Stimulated activated CD4-positive, alpha-beta T cell treated with anti-CD3 and anti-CD28 coated beads, Interleukin-2, amount 100 ng/mL, for 24 hours (primary cell): ENCODE measurements at regions not wholly inside any gene's neighbourhood (a gene's known extent, or its start where the extent isn't known, plus 50 kb on each side); places are given as distances from the start of the nearest gene placed in this dataset.

Experiments
- DNase-seq, 2 donors: peaks; one replicate each; pipeline ENCODE4 v3.0.0-alpha.2; 2020

GRCh38 chr5:2163060-2163856, 280.5 kb upstream of the IRX4 start:
- no peak for DNase-seq

DNA sequence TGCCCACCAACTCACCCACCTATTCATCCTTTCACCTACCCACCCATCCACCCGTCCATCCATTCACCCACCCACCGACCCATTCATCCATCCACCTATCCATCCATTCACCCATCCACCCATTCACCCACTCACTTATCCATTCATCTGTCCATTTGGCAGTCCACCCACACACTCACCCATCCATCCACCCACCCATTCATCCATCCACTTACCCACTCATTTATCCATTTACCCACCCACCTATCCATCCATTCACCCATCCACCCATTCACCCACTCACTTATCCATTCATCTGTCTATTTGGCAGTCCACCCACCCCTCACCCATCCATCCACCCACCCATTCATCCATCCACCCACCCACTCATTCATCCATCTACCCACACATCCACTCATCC, 278.1 kb upstream of the IRX4 start:
- DNase-seq = no peak

DNA sequence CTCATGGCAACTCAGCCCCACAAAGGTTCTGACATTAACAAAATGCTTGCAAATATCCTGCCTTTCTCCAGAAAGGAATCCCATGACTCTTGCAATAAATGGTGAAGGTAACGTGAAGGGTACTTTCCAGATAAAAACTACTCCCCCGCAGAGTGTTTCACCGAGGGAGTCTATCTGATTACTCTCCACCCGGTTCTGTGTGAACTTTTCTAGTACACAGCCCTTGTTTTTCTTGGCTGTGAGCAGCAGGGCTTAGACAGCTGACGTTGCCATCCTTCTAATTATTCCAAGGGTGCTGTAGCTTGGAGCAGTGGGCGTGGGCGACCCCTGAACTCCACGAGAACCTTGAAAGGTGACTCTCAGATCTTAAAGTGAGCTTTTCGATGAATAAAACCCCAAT, 276.0 kb upstream of the IRX4 start:
- no peak for DNase-seq

GRCh38 chr5:2158109-2158508, 275.4 kb upstream of the IRX4 start:
- DNase-seq = no peak

DNA sequence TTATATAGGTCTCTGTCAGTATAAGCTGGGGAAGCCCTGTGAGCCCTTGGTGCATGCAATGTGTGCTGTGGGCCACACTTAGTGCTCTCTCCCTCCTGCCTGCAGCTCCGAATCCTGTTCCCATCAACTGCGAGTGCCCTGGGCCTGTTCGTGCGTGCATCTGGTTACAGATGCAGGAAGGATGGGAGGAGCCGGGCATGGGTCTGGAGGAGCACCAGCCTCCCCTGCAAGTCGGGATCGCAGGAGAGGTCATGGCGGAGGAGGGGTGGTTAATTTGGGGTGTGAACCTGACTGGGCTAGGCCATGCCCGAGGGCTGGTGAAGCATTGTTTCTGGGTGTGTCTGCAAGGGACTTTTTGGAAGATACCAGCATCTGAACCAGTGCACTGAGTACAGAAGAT, 274.6 kb upstream of the IRX4 start:
- DNase-seq = no peak

DNA sequence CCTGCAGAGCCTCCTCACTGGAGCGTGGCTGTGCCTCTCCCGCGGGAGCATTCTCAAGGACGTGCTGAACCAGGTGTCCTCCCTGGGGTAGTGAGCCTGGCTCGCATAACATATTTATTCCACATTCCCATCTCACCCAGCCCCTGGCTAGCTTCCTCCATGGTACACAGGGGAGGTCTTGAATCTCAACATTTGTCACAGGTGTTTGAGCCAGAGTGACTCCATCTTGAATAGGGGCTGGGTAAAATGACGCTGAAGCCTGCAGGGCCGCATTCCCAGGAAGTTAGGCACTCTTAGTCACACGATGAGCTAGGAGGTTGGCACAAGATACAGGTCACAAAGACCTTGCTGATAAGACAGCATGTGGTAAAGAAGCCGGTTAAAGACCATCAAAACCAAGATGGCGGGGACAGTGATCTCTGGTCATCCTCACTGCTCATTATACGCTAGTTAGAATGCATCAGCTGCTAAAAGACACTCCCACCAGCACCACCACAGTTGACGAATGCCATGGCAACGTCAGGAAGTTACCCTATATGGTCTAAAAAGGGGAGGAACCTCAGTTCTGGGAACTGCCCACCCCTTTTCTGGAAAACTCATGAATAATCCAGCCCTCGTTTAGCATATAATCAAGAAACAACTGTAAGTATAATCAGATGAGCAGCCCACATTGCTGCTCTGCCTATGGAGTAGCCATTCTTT, 273.8 kb upstream of the IRX4 start:
- DNase-seq = no peak

DNA sequence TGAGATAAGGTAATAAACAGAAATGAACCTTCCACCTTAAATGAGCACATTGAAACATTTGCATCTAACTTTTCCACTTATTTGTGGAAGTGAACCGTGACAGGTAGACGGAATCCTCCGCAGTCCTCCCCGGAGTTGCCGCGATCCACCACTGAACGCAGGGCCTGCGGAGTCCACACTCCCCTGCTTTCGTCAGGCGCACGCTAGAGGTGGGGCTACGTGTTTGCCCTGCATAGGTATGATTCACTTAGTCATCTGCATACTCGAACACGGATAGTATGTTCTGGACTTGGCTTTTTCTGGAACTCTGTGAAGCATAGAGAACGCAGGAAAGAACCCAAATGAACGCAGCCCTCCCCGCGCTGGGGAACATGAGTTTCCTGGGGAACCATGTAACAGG, 272.8 kb upstream of the IRX4 start:
- DNase-seq = no peak

GRCh38 chr5:2153802-2154201, 271.1 kb upstream of the IRX4 start:
- no peak for DNase-seq

- DNase-seq = no peak
Observed at GRCh38 chr5:2153350-2153749, 270.6 kb upstream of the IRX4 start.

GRCh38 chr5:2151301-2151888, 268.7 kb upstream of the IRX4 start:
- peak in 1 of 2 donors; percentile 17 for DNase-seq

- DNase-seq = no peak
Observed at GRCh38 chr5:2149195-2149539, 266.4 kb upstream of the IRX4 start.

- no peak for DNase-seq
Observed at GRCh38 chr5:2148312-2149194, 265.8 kb upstream of the IRX4 start.

DNA sequence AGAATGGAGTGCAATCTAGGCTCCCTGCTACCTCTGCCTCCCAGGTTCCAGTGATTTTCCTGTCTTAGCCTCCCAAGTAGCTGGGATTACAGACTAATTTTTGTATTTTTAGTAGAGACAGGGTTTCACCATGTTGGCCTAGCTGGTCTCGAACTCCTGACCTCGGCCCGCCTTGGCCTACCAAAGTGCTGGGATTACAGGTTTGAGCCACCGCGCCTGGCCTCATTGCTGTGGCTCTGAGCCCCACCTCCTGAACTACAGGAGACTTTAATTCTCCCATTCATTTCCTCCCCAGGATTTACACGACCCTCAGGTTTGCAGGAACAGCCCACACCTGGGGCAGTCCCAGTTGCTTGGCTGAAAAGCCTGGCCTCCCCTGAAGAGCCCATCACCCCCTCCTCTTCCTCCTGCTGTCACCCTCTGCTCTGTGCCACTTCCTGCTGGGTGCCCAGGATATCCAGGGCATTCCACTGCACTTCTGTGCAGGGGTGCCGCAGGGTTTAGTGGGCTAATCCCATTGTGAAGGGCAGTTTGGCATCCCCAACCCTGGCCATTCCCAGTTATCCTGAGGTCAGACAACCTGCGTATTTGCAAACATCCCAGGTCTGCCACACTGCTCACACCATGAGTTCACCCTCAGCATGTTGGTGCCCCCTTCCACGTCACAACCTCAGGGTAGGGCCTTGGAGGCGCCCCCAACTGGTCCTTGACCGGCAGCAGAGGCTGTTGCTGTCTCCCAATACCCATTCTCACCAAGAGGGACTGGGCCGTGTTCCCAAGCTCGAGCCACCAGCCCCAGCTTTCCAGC, 265.0 kb upstream of the IRX4 start:
- no peak for DNase-seq

DNA sequence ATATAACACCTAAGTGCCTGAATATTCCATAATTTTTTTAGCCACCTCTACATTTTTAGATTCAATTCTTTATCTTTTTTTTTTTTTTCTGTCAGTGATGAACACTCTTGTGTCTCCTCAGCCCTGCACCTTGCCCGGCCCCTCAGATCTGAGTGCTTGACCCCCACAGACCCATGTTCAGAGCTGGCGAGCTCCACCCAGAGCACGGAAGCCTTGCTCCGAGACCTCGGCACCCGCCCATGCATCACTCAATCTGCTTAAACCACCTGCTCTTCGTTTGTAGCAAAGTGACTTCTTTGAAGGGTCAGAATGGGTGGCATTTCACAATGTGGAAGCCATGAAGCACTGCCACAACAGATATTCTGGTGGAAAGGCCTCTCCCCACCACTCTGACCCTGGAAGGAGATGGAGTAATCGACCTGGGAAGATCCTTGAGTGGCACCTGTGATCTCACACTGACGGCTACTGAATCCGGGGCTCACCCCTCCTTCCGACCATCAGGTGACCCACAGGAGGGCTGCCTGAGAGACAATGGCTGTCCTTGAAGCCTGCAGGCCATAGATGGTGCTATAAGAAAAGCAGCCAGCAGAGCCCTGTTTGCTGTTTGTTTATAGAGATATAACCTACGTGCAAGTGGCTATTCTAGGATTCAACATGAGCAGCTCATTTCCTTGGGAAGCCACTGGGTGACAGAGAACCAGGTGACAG, 261.1 kb upstream of the IRX4 start:
- no peak for DNase-seq

- no peak for DNase-seq
Observed at GRCh38 chr5:2143088-2143487, 260.4 kb upstream of the IRX4 start.

DNA sequence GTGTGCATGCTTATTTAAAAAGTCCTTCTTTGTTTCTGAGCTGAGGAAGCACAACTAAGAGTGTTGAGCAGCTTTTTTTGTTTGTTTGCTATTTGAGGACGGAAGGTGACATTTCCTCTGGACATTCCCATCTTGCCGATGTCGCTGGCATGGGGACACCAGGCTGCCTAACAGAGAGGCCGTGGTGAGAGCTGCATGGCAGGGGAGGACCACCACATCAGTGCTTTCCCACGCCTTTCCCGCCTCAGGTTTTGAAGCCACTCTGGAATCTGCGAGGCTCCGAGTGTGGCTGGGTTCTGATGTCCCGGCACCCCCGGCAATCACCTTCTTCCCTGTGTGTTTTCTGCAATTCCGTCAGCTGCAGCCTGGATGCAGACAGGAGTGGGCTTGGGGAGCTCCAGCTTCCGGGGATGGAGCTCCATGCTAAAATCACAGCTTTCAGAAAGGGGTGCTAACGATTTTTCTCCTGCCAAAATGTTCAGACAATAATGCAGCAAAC, 259.8 kb upstream of the IRX4 start:
- no peak for DNase-seq

- no peak for DNase-seq
Observed at GRCh38 chr5:2141254-2142000, 258.7 kb upstream of the IRX4 start.

DNA sequence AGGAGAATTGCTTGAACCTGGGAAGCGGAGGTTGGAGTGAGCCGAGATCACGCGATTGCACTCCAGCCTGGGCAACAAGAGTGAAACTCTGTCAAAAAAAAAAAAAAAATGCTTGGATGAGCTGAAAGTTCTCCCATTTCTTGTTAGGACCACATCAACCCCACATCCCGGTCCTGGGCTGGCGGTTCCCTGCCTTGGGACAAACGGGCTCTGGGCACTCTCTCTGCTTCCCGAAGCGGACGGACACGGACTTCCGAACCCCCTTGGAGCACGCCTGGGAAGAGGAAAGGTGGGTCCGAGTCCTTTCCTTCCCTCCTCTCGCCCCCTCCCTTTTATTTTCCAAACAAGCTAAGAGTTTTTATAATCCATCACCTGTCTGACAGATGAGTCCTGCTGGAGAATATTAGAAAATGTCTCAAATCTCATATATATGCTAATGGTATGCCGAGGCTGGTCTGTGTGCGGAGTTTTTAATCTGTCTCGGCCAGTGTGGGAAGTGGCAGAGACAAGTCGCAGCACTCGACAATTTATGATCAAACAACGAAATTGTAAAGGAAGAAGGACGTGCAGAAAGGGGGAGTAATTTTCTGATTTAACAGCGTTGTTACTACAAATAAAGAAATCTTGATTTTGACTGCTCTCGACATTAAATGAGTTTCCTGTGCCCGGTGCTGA, 257.9 kb upstream of the IRX4 start:
- DNase-seq = no peak

GRCh38 chr5:2139478-2139877, 256.8 kb upstream of the IRX4 start:
- DNase-seq = no peak

DNA sequence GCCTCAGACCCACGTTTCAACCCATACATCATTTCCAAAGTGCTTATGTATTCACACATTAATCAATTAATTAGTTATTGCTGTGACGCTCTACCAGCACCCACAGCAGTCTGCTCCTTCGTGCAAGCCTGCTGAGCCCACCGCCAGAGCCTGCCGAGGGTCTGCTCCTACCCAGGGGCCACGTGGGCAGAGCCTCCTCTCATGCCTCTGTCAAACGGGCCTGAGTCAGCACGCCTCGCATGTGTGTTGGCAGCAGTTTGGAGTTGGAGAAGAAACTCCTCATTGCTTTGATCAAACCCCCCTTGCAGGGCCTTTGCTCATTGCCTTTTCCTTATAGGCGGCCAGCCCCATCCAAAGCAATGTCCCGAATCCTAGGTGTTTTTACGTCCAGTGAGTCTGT, 256.2 kb upstream of the IRX4 start:
- no peak for DNase-seq
